GM12872 (cell line): ENCODE measurements at regions not wholly inside any gene's neighbourhood (a gene's known extent, or its start where the extent isn't known, plus 50 kb on each side); places are given as distances from the start of the nearest gene placed in this dataset.

ENCODE experiments used
- TF ChIP-seq, protein P1 (sequence below): IDR thresholded peaks from 3 replicates; pipeline ENCODE4 v1.5.1; 2011; ENCODE audit warnings: low read depth, mild to moderate bottlenecking, low read length, moderate library complexity; ENCODE audit not compliant: insufficient read depth

DNA sequence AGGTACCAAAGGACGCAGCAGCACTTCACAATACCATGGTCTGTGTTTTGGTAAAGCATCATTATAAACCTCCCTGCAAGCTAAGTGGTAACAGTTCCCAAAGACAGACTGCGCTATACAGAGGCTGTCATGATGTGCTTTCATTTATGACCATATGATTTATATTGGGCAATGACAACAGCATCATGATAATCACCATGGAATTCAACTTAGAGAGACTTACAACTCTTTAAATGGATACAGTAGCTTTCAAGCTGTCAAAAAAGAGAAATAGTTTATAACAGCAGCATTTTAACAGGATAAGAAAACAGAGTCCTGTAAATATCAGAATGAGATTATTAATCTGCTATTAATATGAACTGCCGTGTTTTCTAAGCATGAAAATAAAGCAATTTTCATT is 341.7 kb downstream of the GPR37 start:
- TF ChIP-seq, protein P1, sequence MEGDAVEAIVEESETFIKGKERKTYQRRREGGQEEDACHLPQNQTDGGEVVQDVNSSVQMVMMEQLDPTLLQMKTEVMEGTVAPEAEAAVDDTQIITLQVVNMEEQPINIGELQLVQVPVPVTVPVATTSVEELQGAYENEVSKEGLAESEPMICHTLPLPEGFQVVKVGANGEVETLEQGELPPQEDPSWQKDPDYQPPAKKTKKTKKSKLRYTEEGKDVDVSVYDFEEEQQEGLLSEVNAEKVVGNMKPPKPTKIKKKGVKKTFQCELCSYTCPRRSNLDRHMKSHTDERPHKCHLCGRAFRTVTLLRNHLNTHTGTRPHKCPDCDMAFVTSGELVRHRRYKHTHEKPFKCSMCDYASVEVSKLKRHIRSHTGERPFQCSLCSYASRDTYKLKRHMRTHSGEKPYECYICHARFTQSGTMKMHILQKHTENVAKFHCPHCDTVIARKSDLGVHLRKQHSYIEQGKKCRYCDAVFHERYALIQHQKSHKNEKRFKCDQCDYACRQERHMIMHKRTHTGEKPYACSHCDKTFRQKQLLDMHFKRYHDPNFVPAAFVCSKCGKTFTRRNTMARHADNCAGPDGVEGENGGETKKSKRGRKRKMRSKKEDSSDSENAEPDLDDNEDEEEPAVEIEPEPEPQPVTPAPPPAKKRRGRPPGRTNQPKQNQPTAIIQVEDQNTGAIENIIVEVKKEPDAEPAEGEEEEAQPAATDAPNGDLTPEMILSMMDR, result no peak

DNA sequence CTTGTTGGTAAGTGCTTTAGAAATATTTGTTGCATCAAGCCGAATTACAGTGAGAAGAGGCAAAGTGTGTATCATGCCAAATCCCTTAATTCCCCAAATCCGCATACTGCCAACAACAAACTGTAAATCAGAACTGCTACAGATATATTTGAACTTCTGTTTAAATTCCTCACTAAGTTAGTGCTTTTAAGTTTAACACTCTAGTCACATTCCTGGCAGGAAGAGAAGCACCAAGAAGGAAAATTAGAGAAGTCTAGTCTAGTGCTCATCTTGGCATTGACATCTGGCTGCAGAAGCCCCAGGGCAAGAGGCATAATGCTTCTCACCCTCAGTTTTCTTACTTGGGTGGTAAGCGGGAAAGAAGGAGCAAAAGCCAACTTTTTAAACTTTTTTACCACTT is 343.5 kb downstream of the GPR37 start:
- TF ChIP-seq, protein P1, result no peak

DNA sequence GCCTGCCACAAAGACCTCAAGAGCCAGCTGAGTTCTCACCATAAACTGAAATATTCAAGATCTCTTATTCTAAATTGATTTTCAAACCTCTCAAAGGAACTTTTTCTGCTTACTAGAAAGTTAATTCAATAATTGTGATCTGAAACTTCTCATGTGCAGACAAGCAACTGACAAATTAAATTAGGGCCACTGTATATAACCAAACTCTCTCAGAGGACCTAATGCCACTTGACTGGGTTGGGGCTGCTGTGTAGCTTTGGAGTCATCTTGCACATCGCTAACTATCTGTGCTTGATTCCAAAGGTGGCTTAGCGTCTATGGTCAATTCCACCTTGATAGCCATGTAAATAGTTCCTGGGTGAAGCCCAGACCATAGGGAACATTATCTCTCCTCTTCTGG is 345.2 kb downstream of the GPR37 start:
- TF ChIP-seq, protein P1, result no peak

- TF ChIP-seq, protein P1, result no peak
Measured at GRCh38 chr7:124413029-124413428, 352.6 kb downstream of the GPR37 start.

GRCh38 chr7:124412531-124412930 is 353.1 kb downstream of the GPR37 start:
- TF ChIP-seq, protein P1, result no peak

DNA sequence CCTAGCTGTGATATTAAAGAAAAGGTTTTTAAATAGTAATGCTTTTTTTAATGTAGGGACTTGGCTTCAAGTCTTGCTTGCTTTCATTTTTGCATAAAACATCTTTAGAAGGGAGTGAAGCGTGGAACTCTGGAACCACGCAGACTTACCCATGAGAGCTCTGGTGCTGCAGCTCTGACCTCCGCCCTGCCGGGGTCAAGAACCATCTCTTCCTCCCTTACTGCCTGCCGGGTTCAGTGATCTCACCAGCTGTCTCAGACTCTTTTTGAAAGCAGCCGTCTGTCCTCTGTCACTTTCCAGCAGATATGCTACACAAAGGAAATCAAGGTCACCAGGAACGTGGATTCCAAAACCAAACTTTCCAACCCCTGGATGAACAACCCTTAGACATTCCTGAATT is 353.8 kb downstream of the GPR37 start:
- TF ChIP-seq, protein P1, result no peak

- TF ChIP-seq, protein P1, result no peak
Measured at GRCh38 chr7:124403587-124403986, 362.0 kb downstream of the GPR37 start.

- TF ChIP-seq, protein P1, result no peak
Measured at GRCh38 chr7:124403112-124403511, 362.5 kb downstream of the GPR37 start.
